ENCODE measurements at regions not wholly inside any gene's neighbourhood (a gene's known extent, or its start where the extent isn't known, plus 50 kb on each side); places are given as distances from the start of the nearest gene placed in this dataset.

DNA sequence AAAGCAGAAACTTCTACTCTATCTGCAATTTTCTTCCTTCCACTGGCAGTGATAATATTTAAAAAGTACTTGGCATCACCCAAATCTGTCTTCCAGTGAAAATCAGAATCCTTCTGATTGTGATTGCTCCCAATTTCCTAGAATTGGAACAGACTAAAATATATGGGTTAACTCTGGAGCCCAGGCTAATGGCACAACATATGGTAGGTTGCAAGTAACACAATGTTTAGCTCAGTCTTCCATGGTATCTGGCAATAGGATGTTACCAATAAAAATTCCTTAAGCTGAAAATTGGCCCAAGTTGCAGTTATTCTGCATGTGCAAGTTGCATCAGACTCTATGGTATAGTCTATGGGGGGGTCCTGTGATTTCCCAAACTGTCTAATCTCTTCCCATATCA, 273.5 kb upstream of the ADAMTS9 start:
- TF ChIP-seq EP300 (IDR thresholded peaks at IDR 0.05; ENCODE audit: borderline replicate concordance in 1 of 2, control insufficient read depth in 1 of 2, low read depth in 2 of 2, low read length in 2 of 2) = no peak
- TF ChIP-seq, protein P1, sequence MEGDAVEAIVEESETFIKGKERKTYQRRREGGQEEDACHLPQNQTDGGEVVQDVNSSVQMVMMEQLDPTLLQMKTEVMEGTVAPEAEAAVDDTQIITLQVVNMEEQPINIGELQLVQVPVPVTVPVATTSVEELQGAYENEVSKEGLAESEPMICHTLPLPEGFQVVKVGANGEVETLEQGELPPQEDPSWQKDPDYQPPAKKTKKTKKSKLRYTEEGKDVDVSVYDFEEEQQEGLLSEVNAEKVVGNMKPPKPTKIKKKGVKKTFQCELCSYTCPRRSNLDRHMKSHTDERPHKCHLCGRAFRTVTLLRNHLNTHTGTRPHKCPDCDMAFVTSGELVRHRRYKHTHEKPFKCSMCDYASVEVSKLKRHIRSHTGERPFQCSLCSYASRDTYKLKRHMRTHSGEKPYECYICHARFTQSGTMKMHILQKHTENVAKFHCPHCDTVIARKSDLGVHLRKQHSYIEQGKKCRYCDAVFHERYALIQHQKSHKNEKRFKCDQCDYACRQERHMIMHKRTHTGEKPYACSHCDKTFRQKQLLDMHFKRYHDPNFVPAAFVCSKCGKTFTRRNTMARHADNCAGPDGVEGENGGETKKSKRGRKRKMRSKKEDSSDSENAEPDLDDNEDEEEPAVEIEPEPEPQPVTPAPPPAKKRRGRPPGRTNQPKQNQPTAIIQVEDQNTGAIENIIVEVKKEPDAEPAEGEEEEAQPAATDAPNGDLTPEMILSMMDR (IDR thresholded peaks at IDR 0.05 in 2 of 3, conservative IDR thresholded peaks at IDR 0.05 in 1 of 3; ENCODE audit: control insufficient read depth in 2 of 3, extremely low read depth in 1 of 3, insufficient read depth in 1 of 3, low read depth in 3 of 3, low read length in 3 of 3) = no peak
- TF ChIP-seq TAF1 (IDR thresholded peaks at IDR 0.05; ENCODE audit: borderline replicate concordance, low read depth, low read length) = no peak
- no peak for TF ChIP-seq JUND (IDR thresholded peaks at IDR 0.05; ENCODE audit: low read depth, low read length)
- TF ChIP-seq TCF12 (IDR thresholded peaks at IDR 0.05; ENCODE audit: low read depth, low read length) = no peak
- TF ChIP-seq SP1 (IDR thresholded peaks at IDR 0.05; ENCODE audit: low read depth, low read length) = no peak
- TF ChIP-seq POLR2A (IDR thresholded peaks at IDR 0.05; ENCODE audit: low read depth, low read length) = no peak
- TF ChIP-seq POLR2AphosphoS5 (IDR thresholded peaks at IDR 0.05; ENCODE audit: low read length) = no peak
- TF ChIP-seq RUNX3 (IDR thresholded peaks at IDR 0.05; ENCODE audit: low read length) = no peak

Data from GM12878 (cell line).